Activated CD4-positive, alpha-beta T cell treated with anti-CD3 and anti-CD28 coated beads, Interleukin-2, amount 10 ng/mL, durations not matched to agents 24 days and 14 days (primary cell): ENCODE measurements at regions not wholly inside any gene's neighbourhood (a gene's known extent, or its start where the extent isn't known, plus 50 kb on each side); places are given as distances from the start of the nearest gene placed in this dataset.

Source experiments
- DNase-seq: peaks from one replicate; pipeline ENCODE4 v3.0.0; 2022
- H3K27ac Mint-ChIP-seq: one replicate; pipeline ENCODE4 v1.8.0; 2022; ENCODE audit warnings: mild to moderate bottlenecking, mixed read lengths
- H3K27me3 Mint-ChIP-seq: one replicate; pipeline ENCODE4 v1.8.0; 2022; ENCODE audit warnings: mixed read lengths
- H3K36me3 Mint-ChIP-seq: one replicate; pipeline ENCODE4 v1.8.0; 2022; ENCODE audit warnings: low read depth, mild to moderate bottlenecking, mixed read lengths
- H3K4me1 Mint-ChIP-seq: one replicate; pipeline ENCODE4 v1.8.0; 2021; ENCODE audit warnings: mixed read lengths
- H3K4me3 Mint-ChIP-seq: one replicate; pipeline ENCODE4 v1.8.0; 2022; ENCODE audit warnings: mild to moderate bottlenecking, moderate library complexity, mixed read lengths
- H3K9me3 Mint-ChIP-seq: one replicate; pipeline ENCODE4 v1.8.0; 2021; ENCODE audit warnings: mixed read lengths
- intact Hi-C: fragments of 100-400 bp; cut with micrococcal nuclease; formaldehyde crosslinking; loops from one replicate; pipeline ENCODE4 v1.15.1; 2023

- Mint-ChIP-seq H3K27ac (no peak overlapping the region), H3K4me1 (peaks cover 30% of the 10 kb centered on the region), H3K36me3 (no peaks in the 10 kb centered on the region), H3K4me3 (no peak overlapping the region), H3K9me3 (no peaks in the 10 kb centered on the region), H3K27me3 (peaks cover 9% of the 10 kb centered on the region)
- intact Hi-C loops, result no loop called here
- DNase-seq, result no peak
These were observed 320.2 kb downstream of the DLEU7 start for GRCh38 chr13:50523307-50523706.

GRCh38 chr13:50524560-50524959, 318.9 kb downstream of the DLEU7 start:
- Mint-ChIP-seq H3K9me3 (no peaks in the 10 kb centered on the region), H3K36me3 (no peaks in the 10 kb centered on the region), H3K4me3 (no peak overlapping the region), H3K27ac (no peak overlapping the region), H3K27me3 (peaks cover 10% of the 10 kb centered on the region), H3K4me1 (peaks cover 32% of the 10 kb centered on the region)
- DNase-seq, result no peak
- intact Hi-C loops, result no loop called here

GRCh38 chr13:50526661-50527071, 316.8 kb downstream of the DLEU7 start:
- Mint-ChIP-seq H3K36me3 (no peaks in the 10 kb centered on the region), H3K4me1 (peaks cover 34% of the 10 kb centered on the region), H3K27me3 (peaks cover 14% of the 10 kb centered on the region), H3K4me3 (no peak overlapping the region), H3K27ac (no peak overlapping the region), H3K9me3 (no peaks in the 10 kb centered on the region)
- no peak for DNase-seq
- intact Hi-C loops, result loop anchor here (5.0 kb wide), 2 partner anchors 159 to 276 kb away; no protein-coding TSS in a partner anchor

GRCh38 chr13:50527188-50527587, 316.3 kb downstream of the DLEU7 start:
- no peak overlapping the region for H3K4me3 Mint-ChIP-seq
- intact Hi-C loops, result loop anchor here (5.0 kb wide), 2 partner anchors 160 to 275 kb away; no protein-coding TSS in a partner anchor
- no peaks in the 10 kb centered on the region for H3K36me3 Mint-ChIP-seq
- H3K9me3 Mint-ChIP-seq, result no peaks in the 10 kb centered on the region
- no peak for DNase-seq
- H3K27me3 Mint-ChIP-seq, result peaks cover 11% of the 10 kb centered on the region
- H3K4me1 Mint-ChIP-seq, result peaks cover 34% of the 10 kb centered on the region
- no peak overlapping the region for H3K27ac Mint-ChIP-seq

- Mint-ChIP-seq H3K27me3 (peaks cover 15% of the 10 kb centered on the region), H3K4me1 (peaks cover 34% of the 10 kb centered on the region), H3K4me3 (no peak overlapping the region), H3K27ac (peak overlapping the region; percentile 23), H3K9me3 (no peaks in the 10 kb centered on the region), H3K36me3 (no peaks in the 10 kb centered on the region)
- no peak for DNase-seq
- intact Hi-C loops, result loop anchor here (5.0 kb wide), 2 partner anchors 161 to 274 kb away; no protein-coding TSS in a partner anchor
These were observed 315.6 kb downstream of the DLEU7 start for GRCh38 chr13:50527612-50528509.

GRCh38 chr13:50529154-50529882, 314.2 kb downstream of the DLEU7 start:
- DNase-seq, result peak; percentile 70
- Mint-ChIP-seq H3K4me3 (peak overlapping the region; percentile 8), H3K4me1 (peaks cover 34% of the 10 kb centered on the region), H3K36me3 (no peaks in the 10 kb centered on the region), H3K9me3 (peaks cover 5% of the 10 kb centered on the region), H3K27me3 (peaks cover 21% of the 10 kb centered on the region), H3K27ac (peak overlapping the region; percentile 66)
- intact Hi-C loops, result loop anchor here (5.0 kb wide), 2 partner anchors 162 to 273 kb away; no protein-coding TSS in a partner anchor

- Mint-ChIP-seq H3K27me3 (peaks cover 21% of the 10 kb centered on the region), H3K36me3 (peaks cover 4% of the 10 kb centered on the region), H3K4me1 (peaks cover 25% of the 10 kb centered on the region), H3K4me3 (no peak overlapping the region), H3K9me3 (peaks cover 21% of the 10 kb centered on the region), H3K27ac (no peak overlapping the region)
- intact Hi-C loops, result loop anchor here (2.0 to 5.0 kb wide), 5 partner anchors 380 to 555 kb away; partner anchors contain the start of gene TRIM13
- DNase-seq, result peak; percentile 48
These were observed 311.3 kb downstream of the DLEU7 start for GRCh38 chr13:50531917-50532899.

- intact Hi-C loops, result no loop called here
These were observed 308.4 kb downstream of the DLEU7 start for GRCh38 chr13:50535050-50535449.

GRCh38 chr13:50537029-50537428, 306.5 kb downstream of the DLEU7 start:
- Mint-ChIP-seq H3K27me3 (peaks cover 17% of the 10 kb centered on the region), H3K4me1 (peaks cover 3% of the 10 kb centered on the region), H3K36me3 (peaks cover 4% of the 10 kb centered on the region), H3K4me3 (no peak overlapping the region), H3K9me3 (peaks cover 28% of the 10 kb centered on the region), H3K27ac (no peak overlapping the region)
- DNase-seq, result peak; percentile 3
- intact Hi-C loops, result no loop called here

More at GRCh38 chr13:50535050-50535449, 308.4 kb downstream of the DLEU7 start:
- Mint-ChIP-seq H3K36me3 (peaks cover 4% of the 10 kb centered on the region), H3K27ac (no peak overlapping the region), H3K27me3 (peaks cover 18% of the 10 kb centered on the region), H3K4me3 (no peak overlapping the region), H3K4me1 (peaks cover 3% of the 10 kb centered on the region), H3K9me3 (peaks cover 28% of the 10 kb centered on the region)
- DNase-seq, result no peak

GRCh38 chr13:50539791-50540530, 303.5 kb downstream of the DLEU7 start:
- Mint-ChIP-seq H3K9me3 (peaks cover 23% of the 10 kb centered on the region), H3K4me1 (peaks cover 3% of the 10 kb centered on the region), H3K4me3 (no peak overlapping the region), H3K27me3 (peaks cover 9% of the 10 kb centered on the region), H3K27ac (no peak overlapping the region), H3K36me3 (peaks cover 4% of the 10 kb centered on the region)
- intact Hi-C loops, result no loop called here
- DNase-seq, result peak; percentile 11

- intact Hi-C loops, result no loop called here
- H3K36me3 Mint-ChIP-seq, result no peaks in the 10 kb centered on the region
- peaks cover 12% of the 10 kb centered on the region for H3K9me3 Mint-ChIP-seq
- no peak for DNase-seq
- no peaks in the 10 kb centered on the region for H3K4me1 Mint-ChIP-seq
- peaks cover 9% of the 10 kb centered on the region for H3K27me3 Mint-ChIP-seq
- H3K27ac Mint-ChIP-seq, result no peak overlapping the region
- H3K4me3 Mint-ChIP-seq, result no peak overlapping the region
These were observed 300.4 kb downstream of the DLEU7 start for GRCh38 chr13:50543141-50543540.

GRCh38 chr13:50543782-50544181, 299.7 kb downstream of the DLEU7 start:
- intact Hi-C loops, result no loop called here
- Mint-ChIP-seq H3K27ac (no peak overlapping the region), H3K27me3 (peaks cover 13% of the 10 kb centered on the region), H3K9me3 (peaks cover 10% of the 10 kb centered on the region), H3K36me3 (no peaks in the 10 kb centered on the region), H3K4me3 (no peak overlapping the region), H3K4me1 (no peaks in the 10 kb centered on the region)
- DNase-seq, result no peak
